ENCODE measurements at regions not wholly inside any gene's neighbourhood (a gene's known extent, or its start where the extent isn't known, plus 50 kb on each side); places are given as distances from the start of the nearest gene placed in this dataset.

DNA sequence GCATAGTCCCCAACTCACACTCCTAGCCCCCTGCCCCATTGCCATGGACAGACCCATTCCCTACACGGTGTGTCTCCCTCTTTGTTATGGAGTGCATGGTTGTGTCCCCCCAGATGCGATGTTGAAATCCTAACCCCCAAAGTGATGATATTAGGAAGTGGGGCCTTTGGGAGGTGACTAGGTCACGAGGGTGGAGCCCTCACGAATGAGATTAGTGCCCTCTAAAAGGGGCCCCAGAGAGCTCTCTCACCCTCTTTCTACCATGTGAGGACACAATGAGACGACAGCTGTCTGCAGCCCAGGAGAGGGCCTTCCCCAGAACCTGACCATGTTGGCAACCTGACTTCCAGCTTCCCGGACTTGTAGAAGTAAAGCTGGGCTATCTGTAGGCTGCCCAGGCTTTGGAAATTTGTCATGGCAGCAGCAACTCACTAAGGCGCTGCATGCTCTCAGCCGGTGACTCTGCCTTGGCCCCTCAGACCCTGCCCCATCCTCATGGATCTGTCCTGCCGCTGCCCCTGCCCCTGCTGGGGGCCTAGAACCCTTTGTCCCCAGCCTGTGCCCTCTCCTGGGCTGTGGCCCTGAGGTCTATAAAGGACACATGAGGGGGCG is 318.1 kb upstream of the RTL1 start (continued):
- TF ChIP-seq PBX3 (IDR thresholded peaks at IDR 0.05) (no peak), MXI1 (IDR thresholded peaks at IDR 0.05; ENCODE audit: low read depth, low read length) (no peak), RXRA (IDR thresholded peaks at IDR 0.05; ENCODE audit: borderline replicate concordance, low read depth) (no peak)

- Histone ChIP-seq H2AFZ (ENCODE audit: low read depth) (no peak overlapping the region), H3K4me1 (ENCODE audit: control insufficient read depth in 1 of 2, insufficient read depth in 2 of 2, low read depth in 1 of 2, low read length in 1 of 2) (peaks cover 0 to 50% of the 10 kb centered on the region in 2 experiments; a peak in 1 of 4 replicates), H3K9me3 (no peaks in the 10 kb centered on the region), H3K27ac (ENCODE audit: low read depth in 2 of 2, low read length in 1 of 2) (peak overlapping the region in 1 of 2 experiments; percentile 97; a peak in 1 of 4 replicates), H3K9me2 (no peaks in the 10 kb centered on the region), H3F3A (replicated peaks; ENCODE audit: insufficient read depth) (no peaks in the 10 kb centered on the region), H3K36me3 (replicated peaks in 1 of 2; ENCODE audit: control insufficient read depth in 1 of 2, insufficient read depth in 2 of 2, low read length in 1 of 2) (no peaks in the 10 kb centered on the region), H3K4me2 (no peak overlapping the region), H4K20me1 (ENCODE audit: insufficient read depth) (no peaks in the 10 kb centered on the region), H3K27me3 (ENCODE audit: insufficient read depth) (no peaks in the 10 kb centered on the region), H3K4me3 (ENCODE audit: low read depth in 2 of 2, low read length in 1 of 2) (no peak overlapping the region), H3K79me2 (ENCODE audit: insufficient read depth) (no peaks in the 10 kb centered on the region), H3K9ac (no peak overlapping the region)
- CTCF ChIA-PET = interaction anchor here (0.7 to 4.1 kb wide), 7 partner anchors 10 to 408 kb away, joined by 3 to 11 read pairs (median 4); no protein-coding TSS in a partner anchor
- WGBS (ENCODE audit: low lambda C conversion rate) = 59% methylated on average over 11 of the region's 11 CpGs
- POLR2A ChIA-PET = no interaction called here
- TF ChIP-seq, protein P1, sequence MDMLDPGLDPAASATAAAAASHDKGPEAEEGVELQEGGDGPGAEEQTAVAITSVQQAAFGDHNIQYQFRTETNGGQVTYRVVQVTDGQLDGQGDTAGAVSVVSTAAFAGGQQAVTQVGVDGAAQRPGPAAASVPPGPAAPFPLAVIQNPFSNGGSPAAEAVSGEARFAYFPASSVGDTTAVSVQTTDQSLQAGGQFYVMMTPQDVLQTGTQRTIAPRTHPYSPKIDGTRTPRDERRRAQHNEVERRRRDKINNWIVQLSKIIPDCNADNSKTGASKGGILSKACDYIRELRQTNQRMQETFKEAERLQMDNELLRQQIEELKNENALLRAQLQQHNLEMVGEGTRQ (IDR thresholded peaks at IDR 0.05; ENCODE audit: borderline replicate concordance, low read depth, low read length) = no peak
- TF ChIP-seq, protein P2, sequence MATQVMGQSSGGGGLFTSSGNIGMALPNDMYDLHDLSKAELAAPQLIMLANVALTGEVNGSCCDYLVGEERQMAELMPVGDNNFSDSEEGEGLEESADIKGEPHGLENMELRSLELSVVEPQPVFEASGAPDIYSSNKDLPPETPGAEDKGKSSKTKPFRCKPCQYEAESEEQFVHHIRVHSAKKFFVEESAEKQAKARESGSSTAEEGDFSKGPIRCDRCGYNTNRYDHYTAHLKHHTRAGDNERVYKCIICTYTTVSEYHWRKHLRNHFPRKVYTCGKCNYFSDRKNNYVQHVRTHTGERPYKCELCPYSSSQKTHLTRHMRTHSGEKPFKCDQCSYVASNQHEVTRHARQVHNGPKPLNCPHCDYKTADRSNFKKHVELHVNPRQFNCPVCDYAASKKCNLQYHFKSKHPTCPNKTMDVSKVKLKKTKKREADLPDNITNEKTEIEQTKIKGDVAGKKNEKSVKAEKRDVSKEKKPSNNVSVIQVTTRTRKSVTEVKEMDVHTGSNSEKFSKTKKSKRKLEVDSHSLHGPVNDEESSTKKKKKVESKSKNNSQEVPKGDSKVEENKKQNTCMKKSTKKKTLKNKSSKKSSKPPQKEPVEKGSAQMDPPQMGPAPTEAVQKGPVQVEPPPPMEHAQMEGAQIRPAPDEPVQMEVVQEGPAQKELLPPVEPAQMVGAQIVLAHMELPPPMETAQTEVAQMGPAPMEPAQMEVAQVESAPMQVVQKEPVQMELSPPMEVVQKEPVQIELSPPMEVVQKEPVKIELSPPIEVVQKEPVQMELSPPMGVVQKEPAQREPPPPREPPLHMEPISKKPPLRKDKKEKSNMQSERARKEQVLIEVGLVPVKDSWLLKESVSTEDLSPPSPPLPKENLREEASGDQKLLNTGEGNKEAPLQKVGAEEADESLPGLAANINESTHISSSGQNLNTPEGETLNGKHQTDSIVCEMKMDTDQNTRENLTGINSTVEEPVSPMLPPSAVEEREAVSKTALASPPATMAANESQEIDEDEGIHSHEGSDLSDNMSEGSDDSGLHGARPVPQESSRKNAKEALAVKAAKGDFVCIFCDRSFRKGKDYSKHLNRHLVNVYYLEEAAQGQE (IDR thresholded peaks at IDR 0.05; ENCODE audit: low read depth, low read length) = no peak
- no peak for TF ChIP-seq EP300 (IDR thresholded peaks at IDR 0.05; ENCODE audit: borderline replicate concordance in 1 of 2, low read depth in 1 of 2, low read length in 1 of 2)
- TF ChIP-seq NRF1 (IDR thresholded peaks at IDR 0.05; ENCODE audit: low read depth, low read length) = no peak
- no peak for TF ChIP-seq RCOR1 (IDR thresholded peaks at IDR 0.05; ENCODE audit: low read length)
- TF ChIP-seq MAX (IDR thresholded peaks at IDR 0.05; ENCODE audit: low read depth) = no peak
- no peak for TF ChIP-seq TAF1 (IDR thresholded peaks at IDR 0.05; ENCODE audit: borderline replicate concordance, low read depth, low read length)
- no peak for TF ChIP-seq POLR2AphosphoS5 (IDR thresholded peaks at IDR 0.05; ENCODE audit: low read depth, low read length)
- TF ChIP-seq PBX3 (IDR thresholded peaks at IDR 0.05) = no peak
- TF ChIP-seq FOSL2 (IDR thresholded peaks at IDR 0.05; ENCODE audit: borderline replicate concordance, low read depth) = no peak
- TF ChIP-seq EZH2phosphoT487 (IDR thresholded peaks at IDR 0.05; ENCODE audit: borderline replicate concordance, low read depth) = no peak
- TF ChIP-seq YY1 (IDR thresholded peaks at IDR 0.05; ENCODE audit: low read depth) = no peak
- no peak for TF ChIP-seq SIN3A (IDR thresholded peaks at IDR 0.05; ENCODE audit: borderline replicate concordance, low read depth, low read length)
- TF ChIP-seq MEF2A (IDR thresholded peaks at IDR 0.05; ENCODE audit: borderline replicate concordance, low read depth) = no peak
- TF ChIP-seq, protein P3, sequence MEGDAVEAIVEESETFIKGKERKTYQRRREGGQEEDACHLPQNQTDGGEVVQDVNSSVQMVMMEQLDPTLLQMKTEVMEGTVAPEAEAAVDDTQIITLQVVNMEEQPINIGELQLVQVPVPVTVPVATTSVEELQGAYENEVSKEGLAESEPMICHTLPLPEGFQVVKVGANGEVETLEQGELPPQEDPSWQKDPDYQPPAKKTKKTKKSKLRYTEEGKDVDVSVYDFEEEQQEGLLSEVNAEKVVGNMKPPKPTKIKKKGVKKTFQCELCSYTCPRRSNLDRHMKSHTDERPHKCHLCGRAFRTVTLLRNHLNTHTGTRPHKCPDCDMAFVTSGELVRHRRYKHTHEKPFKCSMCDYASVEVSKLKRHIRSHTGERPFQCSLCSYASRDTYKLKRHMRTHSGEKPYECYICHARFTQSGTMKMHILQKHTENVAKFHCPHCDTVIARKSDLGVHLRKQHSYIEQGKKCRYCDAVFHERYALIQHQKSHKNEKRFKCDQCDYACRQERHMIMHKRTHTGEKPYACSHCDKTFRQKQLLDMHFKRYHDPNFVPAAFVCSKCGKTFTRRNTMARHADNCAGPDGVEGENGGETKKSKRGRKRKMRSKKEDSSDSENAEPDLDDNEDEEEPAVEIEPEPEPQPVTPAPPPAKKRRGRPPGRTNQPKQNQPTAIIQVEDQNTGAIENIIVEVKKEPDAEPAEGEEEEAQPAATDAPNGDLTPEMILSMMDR (IDR thresholded peaks at IDR 0.05) = no peak
- TF ChIP-seq FOXJ3 (CRISPR knock-in tag; IDR thresholded peaks at IDR 0.05) = no peak
- no peak for DNase-seq
These were observed 319.0 kb upstream of the RTL1 start for GRCh38 chr14:101222362-101223070.

All from SK-N-SH (cell line).